ENCODE measurements at regions not wholly inside any gene's neighbourhood (a gene's known extent, or its start where the extent isn't known, plus 50 kb on each side); places are given as distances from the start of the nearest gene placed in this dataset.

DNA sequence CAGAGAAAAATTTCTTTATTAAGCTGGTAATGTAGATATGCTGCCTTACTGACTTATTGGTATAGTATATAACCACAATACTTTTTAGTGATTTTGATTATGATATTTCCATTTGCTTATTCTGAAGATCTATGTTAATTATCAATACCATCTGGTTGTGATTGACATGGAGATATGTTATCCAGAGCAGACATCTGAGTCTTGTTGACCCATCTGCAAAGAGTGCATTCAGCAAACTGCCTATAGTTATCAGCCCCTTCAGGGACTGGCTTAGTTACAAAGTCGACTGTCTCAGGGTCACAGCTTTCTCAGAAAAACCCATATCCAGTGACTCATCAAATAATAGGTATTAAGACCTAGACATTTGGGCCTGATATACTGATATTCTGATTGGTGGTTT lies 475.7 kb downstream of the DSC3 start:
- no peaks in the 10 kb centered on the region for H3K4me1 ChIP-seq (ENCODE audit: insufficient read depth, low read length, poor library complexity, severe bottlenecking)
- H3K36me3 ChIP-seq (ENCODE audit: insufficient read depth, low read length) = no peaks in the 10 kb centered on the region
- no peak overlapping the region for H2AFZ ChIP-seq (ENCODE audit: low read length)
- no peaks in the 10 kb centered on the region for H4K20me1 ChIP-seq (ENCODE audit: insufficient read depth, low read length, poor library complexity, severe bottlenecking)
- no peaks in the 10 kb centered on the region for H3K79me2 ChIP-seq (ENCODE audit: insufficient read depth, low read length)
- 0 out of 2 replicates have a peak, but pooled peaks cover 3% of the 10 kb centered on the region for H3K9me3 ChIP-seq (ENCODE audit: insufficient read depth, low read depth, low read length)
- no peak overlapping the region for H3K4me3 ChIP-seq (ENCODE audit: low read length, poor library complexity, severe bottlenecking)
- H3K9me2 ChIP-seq (replicated peaks; ENCODE audit: low read depth, low read length) = no peaks in the 10 kb centered on the region
- H3K4me2 ChIP-seq (ENCODE audit: low read depth, low read length, poor library complexity, severe bottlenecking) = no peak overlapping the region
- H3K9ac ChIP-seq (ENCODE audit: low read depth, low read length, poor library complexity, severe bottlenecking) = no peak overlapping the region
- H3K27me3 ChIP-seq (ENCODE audit: insufficient read depth, low read length, poor library complexity, severe bottlenecking) = no peaks in the 10 kb centered on the region
- H3F3A ChIP-seq (ENCODE audit: low read depth) = no peaks in the 10 kb centered on the region
- TF ChIP-seq, protein P1, sequence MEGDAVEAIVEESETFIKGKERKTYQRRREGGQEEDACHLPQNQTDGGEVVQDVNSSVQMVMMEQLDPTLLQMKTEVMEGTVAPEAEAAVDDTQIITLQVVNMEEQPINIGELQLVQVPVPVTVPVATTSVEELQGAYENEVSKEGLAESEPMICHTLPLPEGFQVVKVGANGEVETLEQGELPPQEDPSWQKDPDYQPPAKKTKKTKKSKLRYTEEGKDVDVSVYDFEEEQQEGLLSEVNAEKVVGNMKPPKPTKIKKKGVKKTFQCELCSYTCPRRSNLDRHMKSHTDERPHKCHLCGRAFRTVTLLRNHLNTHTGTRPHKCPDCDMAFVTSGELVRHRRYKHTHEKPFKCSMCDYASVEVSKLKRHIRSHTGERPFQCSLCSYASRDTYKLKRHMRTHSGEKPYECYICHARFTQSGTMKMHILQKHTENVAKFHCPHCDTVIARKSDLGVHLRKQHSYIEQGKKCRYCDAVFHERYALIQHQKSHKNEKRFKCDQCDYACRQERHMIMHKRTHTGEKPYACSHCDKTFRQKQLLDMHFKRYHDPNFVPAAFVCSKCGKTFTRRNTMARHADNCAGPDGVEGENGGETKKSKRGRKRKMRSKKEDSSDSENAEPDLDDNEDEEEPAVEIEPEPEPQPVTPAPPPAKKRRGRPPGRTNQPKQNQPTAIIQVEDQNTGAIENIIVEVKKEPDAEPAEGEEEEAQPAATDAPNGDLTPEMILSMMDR (conservative IDR thresholded peaks at IDR 0.05; ENCODE audit: low read length) = no peak
- TF ChIP-seq EZH2phosphoT487 (IDR thresholded peaks at IDR 0.05; ENCODE audit: borderline replicate concordance) = no peak

DNA sequence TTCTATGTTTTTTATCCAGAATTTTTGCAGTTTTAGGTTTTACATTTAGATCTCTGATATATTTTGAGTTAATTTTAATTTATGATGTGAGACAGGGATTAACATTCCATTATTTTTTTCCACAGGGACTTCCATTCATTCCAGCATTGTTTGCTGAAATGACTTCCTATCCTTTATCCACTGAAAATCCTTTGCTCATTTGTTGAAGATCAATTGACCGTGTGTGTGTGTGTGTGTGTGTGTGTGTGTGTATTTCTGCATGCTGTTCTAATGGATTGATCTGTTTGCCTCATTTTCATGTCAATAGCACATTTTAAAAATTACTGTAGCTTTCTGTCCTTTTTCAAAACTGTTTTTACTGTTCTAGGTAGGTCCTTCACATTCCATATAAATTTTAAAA lies 480.3 kb downstream of the DSC3 start:
- Histone ChIP-seq H3K27me3 (ENCODE audit: insufficient read depth, low read length, poor library complexity, severe bottlenecking) (no peaks in the 10 kb centered on the region), H3K4me1 (ENCODE audit: insufficient read depth, low read length, poor library complexity, severe bottlenecking) (no peaks in the 10 kb centered on the region), H3K9ac (ENCODE audit: low read depth, low read length, poor library complexity, severe bottlenecking) (no peak overlapping the region), H3K36me3 (ENCODE audit: insufficient read depth, low read length) (no peaks in the 10 kb centered on the region), H3K4me3 (ENCODE audit: low read length, poor library complexity, severe bottlenecking) (no peak overlapping the region), H3K4me2 (ENCODE audit: low read depth, low read length, poor library complexity, severe bottlenecking) (no peak overlapping the region), H3F3A (ENCODE audit: low read depth) (no peaks in the 10 kb centered on the region), H2AFZ (ENCODE audit: low read length) (no peak overlapping the region), H3K79me2 (ENCODE audit: insufficient read depth, low read length) (no peaks in the 10 kb centered on the region), H3K9me2 (replicated peaks; ENCODE audit: low read depth, low read length) (no peaks in the 10 kb centered on the region), H4K20me1 (ENCODE audit: insufficient read depth, low read length, poor library complexity, severe bottlenecking) (no peaks in the 10 kb centered on the region), H3K9me3 (ENCODE audit: insufficient read depth, low read depth, low read length) (no peaks in the 10 kb centered on the region)
- TF ChIP-seq EZH2phosphoT487 (IDR thresholded peaks at IDR 0.05; ENCODE audit: borderline replicate concordance) = no peak
- TF ChIP-seq, protein P1 (conservative IDR thresholded peaks at IDR 0.05; ENCODE audit: low read length) = no peak

DNA sequence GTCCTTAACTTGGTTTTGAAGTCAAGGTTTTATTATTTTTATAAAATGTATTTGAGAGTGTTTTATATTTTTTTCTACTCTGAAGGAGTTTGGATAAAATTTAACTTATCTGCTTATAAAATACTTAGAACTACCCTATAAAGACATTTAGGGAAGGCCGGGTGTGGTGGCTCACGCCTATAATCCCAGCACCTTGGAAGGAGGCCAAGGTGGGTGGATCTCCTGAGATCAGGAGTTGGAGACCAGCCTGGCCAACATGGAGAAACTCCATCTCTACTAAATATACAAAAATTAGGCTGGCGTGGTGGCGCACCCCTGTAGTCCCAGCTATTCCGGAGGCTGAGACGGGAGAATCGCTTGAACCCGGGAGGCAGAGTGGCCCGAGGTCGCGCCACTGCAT lies 486.4 kb downstream of the DSC3 start:
- no peaks in the 10 kb centered on the region for H3F3A ChIP-seq (ENCODE audit: low read depth)
- no peaks in the 10 kb centered on the region for H3K36me3 ChIP-seq (ENCODE audit: insufficient read depth, low read length)
- no peaks in the 10 kb centered on the region for H4K20me1 ChIP-seq (ENCODE audit: insufficient read depth, low read length, poor library complexity, severe bottlenecking)
- no peaks in the 10 kb centered on the region for H3K9me2 ChIP-seq (replicated peaks; ENCODE audit: low read depth, low read length)
- no peak overlapping the region for H3K4me3 ChIP-seq (ENCODE audit: low read length, poor library complexity, severe bottlenecking)
- H3K27me3 ChIP-seq (ENCODE audit: insufficient read depth, low read length, poor library complexity, severe bottlenecking) = no peaks in the 10 kb centered on the region
- no peaks in the 10 kb centered on the region for H3K79me2 ChIP-seq (ENCODE audit: insufficient read depth, low read length)
- H3K4me1 ChIP-seq (ENCODE audit: insufficient read depth, low read length, poor library complexity, severe bottlenecking) = no peaks in the 10 kb centered on the region
- H2AFZ ChIP-seq (ENCODE audit: low read length) = no peak overlapping the region
- no peaks in the 10 kb centered on the region for H3K9me3 ChIP-seq (ENCODE audit: insufficient read depth, low read depth, low read length)
- H3K4me2 ChIP-seq (ENCODE audit: low read depth, low read length, poor library complexity, severe bottlenecking) = no peak overlapping the region
- H3K9ac ChIP-seq (ENCODE audit: low read depth, low read length, poor library complexity, severe bottlenecking) = no peak overlapping the region
- TF ChIP-seq, protein P1 (conservative IDR thresholded peaks at IDR 0.05; ENCODE audit: low read length) = no peak
- TF ChIP-seq EZH2phosphoT487 (IDR thresholded peaks at IDR 0.05; ENCODE audit: borderline replicate concordance) = no peak
